Colonic mucosa (tissue), 4 donors: ENCODE measurements at regions not wholly inside any gene's neighbourhood (a gene's known extent, or its start where the extent isn't known, plus 50 kb on each side); places are given as distances from the start of the nearest gene placed in this dataset.

Experiments
- DNase-seq: peaks from one replicate; pipeline ENCODE4 v3.0.0-alpha.2; 2020
- H3K27ac ChIP-seq: fragments of 200-600 bp; one replicate; pipeline ENCODE4 v1.8.0; 2021
- H3K27me3 ChIP-seq: fragments of 200-600 bp; one replicate; pipeline ENCODE4 v1.8.0; 2021
- H3K36me3 ChIP-seq: fragments of 200-600 bp; one replicate; pipeline ENCODE4 v1.8.0; 2021
- H3K4me1 ChIP-seq: fragments of 200-600 bp; one replicate; pipeline ENCODE4 v1.8.0; 2021; ENCODE audit warnings: mild to moderate bottlenecking
- H3K4me3 ChIP-seq: fragments of 200-600 bp; one replicate; pipeline ENCODE4 v1.8.0; 2021
- H3K9ac ChIP-seq, 2 donors: one replicate each; pipeline ENCODE4 v1.7.0; 2013; ENCODE audit warnings: control low read depth in 2 of 2, low read depth in 2 of 2, low read length in 2 of 2
- H3K9me3 ChIP-seq: fragments of 200-600 bp; one replicate; pipeline ENCODE4 v1.8.0; 2021
- intact Hi-C: fragments of 100-400 bp; cut with DNase I; formaldehyde crosslinking; loops from one replicate; pipeline ENCODE4 v1.14.1; 2022
- TF ChIP-seq, protein P1 (sequence below): fragments of 200-600 bp; IDR thresholded peaks from one replicate; pipeline ENCODE4 v1.8.0; 2022; ENCODE audit warnings: antibody characterized with exemption, mild to moderate bottlenecking
- donor health status: healthy.
- donor health status: DM: no; HTN: no; CAD: no.
- donor health status: DM: no; HTN: no; CAD: no.

DNA sequence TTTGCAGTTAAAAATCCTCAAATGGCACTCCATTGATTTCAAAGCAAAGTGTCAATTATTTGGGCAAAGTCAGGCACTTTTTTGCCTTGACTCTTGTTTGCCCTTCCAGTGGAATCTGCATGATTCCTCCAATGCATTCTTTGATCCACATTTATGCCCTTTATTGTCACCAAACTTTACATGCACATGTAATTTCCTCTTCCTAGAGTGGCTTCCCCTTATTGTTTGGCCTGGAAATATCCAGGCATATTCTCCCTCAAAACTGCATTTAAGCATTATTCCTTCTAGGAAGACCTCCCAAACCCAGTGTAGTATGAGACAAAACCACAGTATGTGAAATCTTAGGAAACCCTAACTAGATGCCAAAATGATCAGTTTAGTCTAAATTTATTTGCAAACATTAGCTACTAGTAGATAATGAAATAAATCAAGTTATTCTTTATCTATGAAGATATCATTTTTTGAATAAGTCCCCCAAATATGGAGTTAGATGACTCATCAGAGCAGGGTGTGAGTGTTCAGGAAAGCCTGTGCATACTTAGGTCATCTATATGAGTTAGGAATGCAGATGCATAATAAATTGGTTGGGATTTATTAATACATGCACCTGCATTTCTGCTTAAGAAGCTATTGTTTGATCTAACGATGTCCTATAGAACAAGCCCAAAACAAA is 433.3 kb upstream of the TCF4 start:
- Histone ChIP-seq H3K36me3 (no peaks in the 10 kb centered on the region), H3K4me1 (no peaks in the 10 kb centered on the region), H3K9me3 (no peaks in the 10 kb centered on the region), H3K4me3 (no peak overlapping the region), H3K27me3 (no peaks in the 10 kb centered on the region), H3K9ac (no peak overlapping the region), H3K27ac (no peak overlapping the region)
- intact Hi-C loops = no loop called here
- no peak for DNase-seq
- TF ChIP-seq, protein P1, sequence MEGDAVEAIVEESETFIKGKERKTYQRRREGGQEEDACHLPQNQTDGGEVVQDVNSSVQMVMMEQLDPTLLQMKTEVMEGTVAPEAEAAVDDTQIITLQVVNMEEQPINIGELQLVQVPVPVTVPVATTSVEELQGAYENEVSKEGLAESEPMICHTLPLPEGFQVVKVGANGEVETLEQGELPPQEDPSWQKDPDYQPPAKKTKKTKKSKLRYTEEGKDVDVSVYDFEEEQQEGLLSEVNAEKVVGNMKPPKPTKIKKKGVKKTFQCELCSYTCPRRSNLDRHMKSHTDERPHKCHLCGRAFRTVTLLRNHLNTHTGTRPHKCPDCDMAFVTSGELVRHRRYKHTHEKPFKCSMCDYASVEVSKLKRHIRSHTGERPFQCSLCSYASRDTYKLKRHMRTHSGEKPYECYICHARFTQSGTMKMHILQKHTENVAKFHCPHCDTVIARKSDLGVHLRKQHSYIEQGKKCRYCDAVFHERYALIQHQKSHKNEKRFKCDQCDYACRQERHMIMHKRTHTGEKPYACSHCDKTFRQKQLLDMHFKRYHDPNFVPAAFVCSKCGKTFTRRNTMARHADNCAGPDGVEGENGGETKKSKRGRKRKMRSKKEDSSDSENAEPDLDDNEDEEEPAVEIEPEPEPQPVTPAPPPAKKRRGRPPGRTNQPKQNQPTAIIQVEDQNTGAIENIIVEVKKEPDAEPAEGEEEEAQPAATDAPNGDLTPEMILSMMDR = no peak

GRCh38 chr18:56019908-56020307 is 431.9 kb upstream of the TCF4 start:
- intact Hi-C loops = no loop called here
- no peak for DNase-seq
- Histone ChIP-seq H3K4me1 (no peaks in the 10 kb centered on the region), H3K27ac (no peak overlapping the region), H3K4me3 (no peak overlapping the region), H3K27me3 (no peaks in the 10 kb centered on the region), H3K9ac (no peak overlapping the region), H3K36me3 (no peaks in the 10 kb centered on the region), H3K9me3 (no peaks in the 10 kb centered on the region)
- TF ChIP-seq, protein P1 = no peak

GRCh38 chr18:56019156-56019555 is 431.2 kb upstream of the TCF4 start:
- no peak for DNase-seq
- intact Hi-C loops = no loop called here
- TF ChIP-seq, protein P1 = no peak
- Histone ChIP-seq H3K9me3 (no peaks in the 10 kb centered on the region), H3K9ac (no peak overlapping the region), H3K36me3 (no peaks in the 10 kb centered on the region), H3K4me1 (no peaks in the 10 kb centered on the region), H3K27ac (no peak overlapping the region), H3K27me3 (no peaks in the 10 kb centered on the region), H3K4me3 (no peak overlapping the region)

DNA sequence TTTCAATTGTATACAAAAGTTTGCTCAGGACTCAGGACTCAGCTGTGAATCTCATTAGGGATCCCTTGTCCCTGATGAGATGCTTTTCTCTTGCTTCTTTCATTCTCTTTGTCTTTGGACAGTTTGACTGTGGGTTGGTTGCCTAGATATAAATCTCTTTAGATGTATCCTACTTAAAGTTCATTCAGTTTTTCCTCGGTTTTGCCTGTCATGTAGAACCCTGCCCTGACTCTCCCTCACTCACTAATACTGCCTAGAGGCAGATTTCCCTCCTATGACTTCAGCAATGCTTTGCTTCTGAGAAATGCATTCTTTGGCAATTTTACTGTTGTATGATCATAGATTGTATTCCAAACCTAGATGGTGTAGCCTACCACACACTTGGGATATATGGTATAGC is 421.4 kb upstream of the TCF4 start:
- intact Hi-C loops = no loop called here
- DNase-seq = no peak
- Histone ChIP-seq H3K9ac (no peak overlapping the region), H3K4me1 (no peaks in the 10 kb centered on the region), H3K4me3 (no peak overlapping the region), H3K9me3 (no peaks in the 10 kb centered on the region), H3K27ac (no peak overlapping the region), H3K36me3 (no peaks in the 10 kb centered on the region), H3K27me3 (no peaks in the 10 kb centered on the region)
- TF ChIP-seq, protein P1 = no peak

GRCh38 chr18:56003720-56004088 is 415.7 kb upstream of the TCF4 start:
- no peaks in the 10 kb centered on the region for H3K36me3 ChIP-seq
- H3K9ac ChIP-seq = no peak overlapping the region
- H3K4me3 ChIP-seq = no peak overlapping the region
- H3K9me3 ChIP-seq = no peaks in the 10 kb centered on the region
- no peaks in the 10 kb centered on the region for H3K27me3 ChIP-seq
- H3K27ac ChIP-seq = no peak overlapping the region
- no peaks in the 10 kb centered on the region for H3K4me1 ChIP-seq
- no peak for DNase-seq
- TF ChIP-seq, protein P1 = no peak
- intact Hi-C loops = no loop called here
